ENCODE measurements at regions not wholly inside any gene's neighbourhood (a gene's known extent, or its start where the extent isn't known, plus 50 kb on each side); places are given as distances from the start of the nearest gene placed in this dataset.

DNA sequence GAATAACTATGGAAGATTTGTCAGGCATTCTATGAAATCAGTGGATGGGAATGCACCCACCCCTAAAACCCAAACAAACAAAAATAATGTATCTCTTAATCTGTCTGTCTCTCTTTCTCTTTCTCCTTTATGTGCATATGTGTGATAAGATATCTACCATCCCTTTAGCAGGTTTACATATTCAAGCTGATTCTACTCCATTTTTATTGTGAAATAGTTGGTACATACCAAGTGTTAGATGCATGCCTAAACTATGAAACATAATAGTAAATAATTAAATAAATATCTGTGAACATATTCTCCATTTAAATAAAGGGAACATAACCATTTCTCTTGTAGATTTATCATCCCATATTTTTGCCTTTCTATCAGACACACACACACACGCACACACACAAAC lies 121.8 kb upstream of the PCDH9 start:
- in situ Hi-C loops (cut with HindIII; ENCODE audit: low sequenced_read_pairs), result no loop called here

DNA sequence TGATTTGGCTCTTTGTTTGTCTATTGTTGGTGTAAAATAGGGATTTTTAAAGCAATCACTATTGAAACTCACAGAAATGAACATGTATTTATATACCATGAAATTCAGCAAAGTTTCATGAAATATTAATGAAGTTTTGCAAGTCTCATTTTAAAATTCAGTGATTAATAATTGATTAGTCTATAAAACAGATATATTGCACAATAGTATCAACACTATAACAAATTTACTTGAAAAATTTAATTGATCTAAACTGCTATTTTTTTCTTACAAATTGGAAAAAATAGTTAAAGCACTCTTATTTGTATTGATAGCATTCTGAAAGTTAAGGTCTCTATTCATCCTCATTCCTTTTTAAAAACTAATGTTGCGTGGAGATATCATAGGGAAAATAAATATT lies 121.0 kb upstream of the PCDH9 start:
- in situ Hi-C loops (cut with HindIII; ENCODE audit: low sequenced_read_pairs), result no loop called here

DNA sequence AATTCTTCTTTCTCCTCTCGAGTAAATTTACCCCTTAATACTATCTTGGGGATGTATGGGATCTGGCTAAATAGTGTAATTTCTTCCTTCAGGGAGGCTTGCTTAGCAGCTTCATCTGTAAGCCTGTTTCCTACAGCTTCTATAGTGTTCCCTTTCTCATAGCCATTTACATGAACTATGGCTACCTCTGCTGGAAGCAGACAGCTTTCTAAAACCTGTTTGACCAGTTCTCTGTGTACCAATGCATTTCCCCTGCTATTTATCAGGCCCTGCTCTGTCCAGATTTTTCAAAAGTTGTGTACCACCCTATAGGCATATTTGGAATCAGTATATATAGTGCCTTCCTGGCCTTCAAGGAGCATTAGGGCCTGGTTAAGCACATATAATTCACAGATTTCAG lies 113.6 kb upstream of the PCDH9 start:
- in situ Hi-C loops (cut with HindIII; ENCODE audit: low sequenced_read_pairs), result no loop called here

DNA sequence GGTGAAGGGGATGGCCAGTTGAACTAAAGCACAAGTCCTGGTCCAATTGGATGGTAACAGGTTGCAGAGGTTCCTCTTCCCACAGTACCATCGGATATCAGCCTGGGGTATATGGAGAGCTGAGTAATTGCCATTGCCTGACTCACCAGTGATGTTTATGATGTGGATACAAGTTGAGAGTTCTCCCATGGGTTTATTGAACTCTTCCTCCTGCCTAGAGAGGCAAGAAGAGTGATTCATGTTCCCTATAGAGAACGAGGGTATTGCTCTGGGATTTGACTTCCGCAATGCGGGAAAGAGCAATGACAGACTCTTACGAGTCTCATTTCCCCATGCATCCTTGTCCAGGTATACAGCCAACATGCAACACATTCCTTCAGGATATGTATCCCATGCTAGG lies 111.3 kb upstream of the PCDH9 start:
- in situ Hi-C loops (cut with HindIII; ENCODE audit: low sequenced_read_pairs), result no loop called here

DNA sequence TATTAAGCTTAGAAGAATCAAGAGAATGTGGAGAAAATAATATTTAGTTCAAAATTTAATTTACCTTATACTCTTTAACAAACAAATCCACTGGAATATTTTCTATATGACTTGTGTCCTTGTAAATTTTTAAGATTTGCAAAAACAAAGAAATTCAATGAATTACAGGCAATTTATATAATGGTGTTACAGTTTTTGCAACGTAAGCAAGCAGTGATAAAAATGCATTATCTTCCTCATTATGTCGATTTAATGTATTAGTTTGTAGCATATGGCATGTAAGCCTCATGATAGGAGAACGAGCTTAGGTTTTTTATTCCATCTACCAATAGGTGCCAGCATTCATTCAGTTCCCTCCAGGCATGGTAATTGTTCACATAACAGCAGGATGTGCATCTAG lies 100.0 kb upstream of the PCDH9 start:
- in situ Hi-C loops (cut with HindIII; ENCODE audit: low sequenced_read_pairs), result no loop called here

DNA sequence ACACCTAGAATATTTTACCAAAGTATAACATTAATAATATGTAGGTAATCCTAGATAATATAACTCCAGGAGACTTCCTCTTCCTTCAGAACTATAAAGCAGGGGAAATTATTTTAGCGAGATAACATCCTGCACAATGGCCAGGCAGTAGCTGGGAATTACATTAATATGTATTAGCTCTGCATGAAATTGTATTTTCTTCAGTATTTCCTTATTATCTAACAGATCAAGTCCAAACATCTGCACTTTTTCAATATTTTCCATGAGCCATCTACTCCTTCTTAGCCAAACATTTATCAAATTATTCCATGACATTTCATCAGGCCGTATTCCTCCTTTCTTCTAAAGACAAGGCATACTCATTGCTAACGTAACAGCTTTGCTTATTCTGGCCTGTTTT lies 98.8 kb upstream of the PCDH9 start:
- in situ Hi-C loops (cut with HindIII; ENCODE audit: low sequenced_read_pairs), result no loop called here

DNA sequence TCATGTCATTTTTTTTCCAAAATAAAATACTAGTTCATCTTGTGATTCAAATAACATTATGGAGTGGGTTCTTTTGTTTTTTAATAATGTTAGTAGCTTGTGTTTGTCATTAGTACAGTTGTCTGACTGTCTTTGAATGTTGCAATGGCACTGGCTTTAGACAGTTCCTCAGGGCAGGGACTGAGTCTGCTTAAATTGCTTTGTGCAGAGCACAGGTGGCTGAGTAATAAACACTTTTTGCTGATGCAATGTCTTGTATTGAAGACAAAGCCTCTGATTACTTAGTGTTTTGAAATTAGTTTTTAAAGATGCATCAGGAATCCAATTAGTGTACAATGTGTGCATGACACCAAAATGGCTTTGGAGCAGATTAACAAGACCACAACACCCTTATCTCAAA lies 88.7 kb upstream of the PCDH9 start:
- in situ Hi-C loops (cut with HindIII; ENCODE audit: low sequenced_read_pairs), result no loop called here

DNA sequence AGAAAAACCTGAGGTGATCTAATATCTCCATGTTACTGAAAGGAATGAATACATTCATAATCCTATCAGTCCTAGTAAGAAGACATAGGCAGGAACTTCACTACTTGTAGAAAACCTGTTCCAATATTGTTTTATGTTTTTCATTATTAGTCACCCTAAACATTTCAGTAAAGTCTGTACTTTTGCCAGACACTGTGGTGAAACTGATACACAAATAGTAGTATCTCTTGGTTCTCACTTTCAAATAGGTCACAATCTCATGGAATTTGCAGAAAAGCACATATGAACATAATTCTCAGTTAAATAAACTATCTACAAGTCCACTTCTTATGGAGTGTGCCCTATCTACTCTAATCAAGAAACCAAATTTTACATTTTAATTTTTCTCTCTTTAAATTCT lies 88.3 kb upstream of the PCDH9 start:
- in situ Hi-C loops (cut with HindIII; ENCODE audit: low sequenced_read_pairs), result no loop called here

DNA sequence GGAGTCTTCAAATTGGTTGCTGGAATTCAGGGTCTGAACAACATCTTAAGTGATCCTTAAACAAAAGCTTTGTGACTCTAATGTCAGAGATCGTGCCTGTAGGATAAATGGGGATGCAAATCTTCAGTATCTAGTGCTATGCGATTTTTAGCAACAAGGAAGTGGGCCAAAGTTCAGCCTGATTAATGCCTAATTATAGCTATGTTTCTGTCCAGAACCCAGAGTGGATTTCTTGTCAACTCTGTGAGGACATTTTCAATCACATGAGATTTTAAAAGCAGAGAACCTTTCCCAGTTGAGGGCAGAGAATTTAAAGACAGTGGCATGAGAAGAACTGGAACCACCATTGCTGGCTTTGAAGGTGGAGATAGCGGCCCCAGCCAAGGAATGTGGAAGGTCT lies 84.3 kb upstream of the PCDH9 start:
- in situ Hi-C loops (cut with HindIII; ENCODE audit: low sequenced_read_pairs), result no loop called here

DNA sequence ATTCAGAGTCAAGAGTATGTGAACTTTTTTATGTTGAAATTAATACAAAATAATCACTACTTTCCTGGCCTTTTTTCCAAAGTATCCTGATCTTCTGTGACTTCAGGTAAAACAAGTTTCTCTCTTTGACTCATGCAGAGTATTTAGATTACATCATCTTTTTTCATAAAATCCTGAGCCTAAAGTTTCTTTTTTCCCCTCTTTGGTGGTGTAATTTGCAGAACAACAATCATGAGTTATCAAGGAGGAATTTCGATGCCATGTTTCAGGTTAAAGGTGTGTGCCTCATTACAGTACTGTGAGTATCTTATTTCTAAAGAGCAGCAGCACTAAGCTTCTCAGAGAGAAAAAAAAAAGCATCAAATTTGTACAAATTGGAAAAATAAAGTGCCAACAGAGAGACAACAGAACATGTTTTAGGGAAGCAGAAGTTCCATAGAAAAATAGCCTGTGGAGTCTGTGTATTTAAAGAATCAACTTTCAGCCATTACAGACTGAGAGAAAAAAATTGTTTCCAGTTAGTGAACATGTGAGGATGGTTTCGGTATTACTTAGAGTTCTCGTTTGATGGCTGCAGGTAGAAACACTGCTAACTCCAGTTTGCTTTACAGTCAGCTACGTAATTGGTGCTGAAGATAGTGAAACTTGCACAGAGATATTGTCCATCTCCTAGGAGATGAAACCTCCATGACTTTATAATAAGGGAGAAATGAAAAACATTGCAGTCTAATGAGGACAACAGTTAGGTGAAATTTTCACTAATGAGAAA lies 78.1 kb upstream of the PCDH9 start:
- in situ Hi-C loops (cut with HindIII; ENCODE audit: low sequenced_read_pairs), result no loop called here

DNA sequence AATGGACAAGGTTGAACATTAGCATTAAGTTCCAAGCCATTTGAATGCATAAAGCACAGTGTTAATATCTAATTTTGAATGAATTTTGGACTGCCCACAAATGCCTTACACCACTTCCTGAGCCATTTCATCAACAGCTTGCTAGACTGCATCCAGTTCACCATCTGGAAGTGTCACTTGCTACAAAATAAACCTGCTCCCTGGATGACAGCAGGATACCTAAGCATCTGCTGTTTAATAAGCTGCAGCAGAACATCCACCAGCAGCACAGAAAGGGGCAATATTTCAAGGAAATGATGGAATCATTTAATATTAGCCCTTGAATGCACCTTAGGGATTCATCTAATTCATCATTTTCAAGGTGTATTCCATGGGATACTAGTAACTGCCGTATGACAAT lies 76.6 kb upstream of the PCDH9 start:
- in situ Hi-C loops (cut with HindIII; ENCODE audit: low sequenced_read_pairs), result no loop called here

DNA sequence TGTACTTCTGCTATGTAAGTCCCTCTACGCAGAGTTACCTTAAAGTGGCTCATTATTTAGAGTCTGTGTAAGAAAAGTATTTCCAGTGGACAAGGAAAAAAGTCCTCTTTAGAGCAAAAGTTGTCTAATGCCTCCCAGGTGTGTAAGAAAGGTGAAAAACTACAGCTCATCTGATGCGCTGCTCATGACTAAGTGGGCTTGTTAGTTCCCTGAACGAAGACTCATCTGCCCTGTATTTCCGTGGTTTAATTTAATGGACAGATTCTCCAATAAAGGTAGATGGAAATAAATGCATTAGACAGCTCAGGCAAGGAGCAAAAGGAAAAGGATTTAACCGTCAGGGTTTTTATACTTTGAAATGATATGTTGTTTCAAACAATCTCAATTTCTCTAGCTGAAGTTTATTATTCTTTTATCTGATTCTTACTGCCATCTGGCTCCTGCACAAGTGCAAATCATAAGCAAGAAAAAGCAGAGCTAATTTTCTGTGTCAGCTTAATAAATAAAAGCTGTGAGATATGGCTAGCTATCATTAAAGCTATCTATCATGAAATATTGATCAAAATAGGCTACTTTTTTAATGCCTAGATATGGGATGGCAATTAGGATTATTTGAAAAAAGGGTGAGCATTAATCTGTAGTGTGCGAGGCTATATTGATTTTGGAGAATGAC lies 73.7 kb upstream of the PCDH9 start:
- in situ Hi-C loops (cut with HindIII; ENCODE audit: low sequenced_read_pairs), result no loop called here

DNA sequence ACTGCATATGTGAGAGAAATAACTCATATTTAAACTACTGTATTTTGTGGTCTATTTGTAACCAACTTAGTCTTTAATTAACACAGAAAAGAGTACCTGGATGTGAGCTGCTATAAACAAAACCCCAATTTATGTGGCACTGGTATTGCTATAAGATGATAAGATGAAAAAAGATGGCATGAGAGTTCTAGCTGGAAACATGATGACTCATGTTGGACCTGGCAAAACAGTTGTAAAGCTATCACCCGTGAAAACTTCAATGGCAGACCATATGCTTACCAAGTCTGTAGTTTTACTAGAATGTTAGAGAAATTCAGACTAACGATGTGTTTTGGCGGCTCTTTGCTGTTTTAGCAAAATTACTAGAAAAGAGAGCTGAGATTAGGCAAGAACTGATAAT lies 69.6 kb upstream of the PCDH9 start:
- in situ Hi-C loops (cut with HindIII; ENCODE audit: low sequenced_read_pairs), result no loop called here

DNA sequence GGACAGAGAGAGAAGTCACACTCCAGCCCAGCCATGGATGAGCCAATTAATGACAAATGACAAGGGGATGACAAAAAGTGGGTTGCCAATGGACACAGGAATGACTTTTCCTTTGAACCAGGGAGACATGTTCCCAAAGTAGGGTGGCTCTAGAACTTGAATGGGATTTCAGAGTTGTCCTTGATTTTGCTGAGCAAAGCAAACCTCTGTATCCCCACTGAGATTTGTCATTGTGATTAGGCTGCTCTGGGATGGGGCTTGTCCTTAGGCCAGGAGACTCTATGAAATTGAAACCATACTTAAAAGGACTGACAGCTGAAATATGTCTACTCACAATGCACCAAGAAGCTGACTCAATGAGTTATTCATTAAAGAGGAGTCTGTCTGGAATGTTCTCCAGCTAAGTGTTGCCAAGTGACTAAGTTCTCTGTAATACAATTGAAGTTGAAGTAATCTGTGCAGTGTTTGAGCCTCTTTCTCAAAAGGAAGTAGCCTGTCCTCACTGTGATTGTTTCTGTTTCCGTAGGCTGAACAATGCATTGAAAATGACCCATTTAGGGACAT lies 69.0 kb upstream of the PCDH9 start:
- in situ Hi-C loops (cut with HindIII; ENCODE audit: low sequenced_read_pairs), result no loop called here

DNA sequence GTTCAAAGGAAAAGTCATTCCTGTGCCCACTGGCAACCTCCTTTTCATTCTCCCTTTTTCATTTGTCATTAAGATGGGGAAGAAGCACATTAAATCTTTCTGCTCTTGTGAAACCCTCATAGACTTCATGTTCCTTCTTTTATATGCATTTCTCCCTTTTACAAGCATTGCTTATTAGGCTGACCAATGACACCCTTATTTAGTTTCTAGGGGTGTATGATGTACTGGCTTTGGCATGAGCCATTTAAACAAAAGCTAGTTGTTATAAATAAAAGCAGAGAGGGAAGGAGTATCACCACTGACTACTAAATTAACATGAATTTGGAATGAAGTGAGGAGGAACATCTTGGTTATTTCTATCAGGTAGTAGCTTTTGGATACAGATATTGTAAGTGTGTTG lies 68.2 kb upstream of the PCDH9 start:
- in situ Hi-C loops (cut with HindIII; ENCODE audit: low sequenced_read_pairs), result no loop called here

DNA sequence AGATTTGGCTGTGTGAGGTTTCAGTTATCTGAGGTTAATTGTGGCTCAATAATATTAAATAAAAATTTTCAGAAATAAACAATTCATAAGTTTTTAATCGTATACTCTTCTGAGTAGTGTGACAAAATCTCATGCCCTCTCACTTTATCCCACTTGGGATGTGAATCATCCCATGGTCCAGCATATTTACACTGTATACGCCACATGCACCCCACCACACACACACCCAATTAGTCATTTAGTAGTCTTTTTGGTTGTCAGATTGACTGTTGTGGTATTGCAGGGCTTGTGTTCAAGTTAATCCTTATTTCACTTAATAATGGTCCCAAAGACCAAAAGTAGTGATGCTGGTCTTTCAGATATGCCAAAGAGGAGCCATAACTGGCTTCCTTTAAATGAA lies 66.4 kb upstream of the PCDH9 start:
- in situ Hi-C loops (cut with HindIII; ENCODE audit: low sequenced_read_pairs), result no loop called here

DNA sequence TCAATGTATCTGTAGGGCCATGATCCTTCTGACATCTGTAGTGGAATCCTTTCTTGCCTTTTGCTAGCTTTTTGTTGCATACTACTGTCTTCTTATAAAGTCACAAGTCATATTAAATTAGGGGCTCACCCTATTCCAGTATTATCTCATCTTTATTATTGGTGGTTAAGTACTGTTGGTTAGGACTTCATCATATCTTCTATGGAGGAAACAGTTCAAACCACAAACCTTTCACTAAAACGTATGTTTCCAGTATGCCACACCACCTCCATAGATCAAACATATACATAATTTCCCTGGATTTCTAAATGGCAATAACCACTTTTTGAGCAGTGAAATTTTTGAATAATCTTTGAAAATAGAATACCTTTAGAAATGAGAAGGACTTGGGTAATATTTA lies 62.8 kb upstream of the PCDH9 start:
- in situ Hi-C loops (cut with HindIII; ENCODE audit: low sequenced_read_pairs), result no loop called here

DNA sequence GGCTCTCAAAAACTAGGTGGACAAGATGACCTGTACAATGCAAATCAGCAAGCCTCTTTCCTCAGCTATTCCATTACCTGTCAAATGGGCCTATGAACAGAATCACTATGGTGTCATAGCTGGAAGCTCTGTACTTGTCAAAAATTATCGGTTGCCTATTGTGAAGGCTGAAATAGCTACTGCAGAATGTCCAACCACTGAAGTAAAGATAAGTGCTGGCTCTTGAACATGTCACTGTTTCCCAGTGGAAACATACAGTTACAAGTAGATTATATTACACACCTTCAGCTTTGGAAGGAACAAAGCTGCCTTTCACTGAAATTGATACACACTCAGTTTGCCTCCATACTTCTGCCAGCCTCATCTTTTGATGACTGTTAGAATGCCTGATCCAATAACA lies 55.5 kb upstream of the PCDH9 start:
- in situ Hi-C loops (cut with HindIII; ENCODE audit: low sequenced_read_pairs), result no loop called here

DNA sequence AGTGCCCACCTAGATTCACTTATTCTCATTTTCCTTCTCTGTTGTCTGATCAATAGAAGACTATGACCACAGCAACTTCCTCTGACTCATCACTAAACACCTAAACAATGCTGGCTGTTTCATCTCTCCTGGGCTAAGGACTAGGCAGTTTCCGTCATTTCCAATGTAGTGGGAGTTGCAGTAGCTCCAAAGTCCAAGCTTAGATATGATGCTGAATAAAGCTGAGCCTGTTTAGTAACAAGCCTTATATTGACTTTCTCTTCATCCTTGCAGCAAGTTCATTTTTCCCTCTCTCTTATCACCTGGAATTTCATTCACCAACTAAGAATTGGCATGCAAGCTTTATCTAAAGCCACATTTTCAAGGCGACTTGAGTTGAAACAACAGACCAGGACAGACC lies 53.5 kb upstream of the PCDH9 start:
- in situ Hi-C loops (cut with HindIII; ENCODE audit: low sequenced_read_pairs), result no loop called here

DNA sequence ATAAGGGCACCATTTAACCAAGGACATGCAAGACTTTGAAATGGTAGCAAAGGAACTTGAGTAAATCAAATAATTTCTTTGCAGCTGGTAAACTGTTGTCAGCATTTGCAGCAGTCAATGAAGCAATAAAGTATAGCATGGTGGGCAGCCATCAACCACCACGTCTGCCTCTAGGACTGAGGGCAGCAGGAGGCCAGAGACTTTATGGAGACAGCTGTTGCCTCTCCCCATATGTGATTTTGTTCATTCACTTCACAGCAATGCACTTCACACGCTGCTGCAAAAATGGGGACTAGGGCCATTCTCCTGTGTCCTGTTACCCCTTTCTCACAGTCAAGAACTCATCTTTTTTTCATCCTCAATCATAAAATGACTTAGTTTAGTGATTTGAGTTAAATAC lies 51.3 kb upstream of the PCDH9 start:
- in situ Hi-C loops (cut with HindIII; ENCODE audit: low sequenced_read_pairs), result no loop called here

All from endothelial cell of hepatic sinusoid (primary cell).